ENCODE measurements at regions not wholly inside any gene's neighbourhood (a gene's known extent, or its start where the extent isn't known, plus 50 kb on each side); places are given as distances from the start of the nearest gene placed in this dataset.

DNA sequence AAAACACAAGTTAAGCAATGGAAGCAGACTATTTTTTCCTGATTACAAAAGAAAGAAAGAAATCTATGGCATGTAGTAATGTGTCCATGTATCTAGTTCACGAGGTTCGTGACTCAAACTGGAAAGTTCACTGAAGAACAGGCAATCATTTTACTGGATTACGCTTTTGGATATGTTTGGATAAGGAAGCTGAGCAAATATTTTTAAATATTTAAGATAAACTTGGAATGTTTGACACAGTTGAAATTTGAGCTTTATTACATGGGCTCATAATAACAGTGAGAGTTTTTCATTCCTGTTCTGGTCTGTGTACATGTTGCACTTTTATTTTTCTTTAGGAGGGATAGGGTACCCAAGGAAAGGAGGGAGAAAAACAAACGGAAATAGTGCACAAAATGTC is 244.2 kb upstream of the GK2 start:
- intact Hi-C loops (cut with micrococcal nuclease) = loop anchor here (10.0 kb wide), 1 partner anchor 533 kb away; no protein-coding TSS in a partner anchor
- no CpG with 5 or more reads among the region's 4 CpGs for WGBS, 2 experiments (ENCODE audit: extremely low coverage in 2 of 2, insufficient read length in 1 of 2)

More for the DNA sequence above, 244.2 kb upstream of the GK2 start:
- H2BK120ac ChIP-seq (ENCODE audit: low read depth, low read length) = no peak overlapping the region
- no peaks in the 10 kb centered on the region for H3K79me1 ChIP-seq (ENCODE audit: low read depth in 1 of 2, low read length in 2 of 2)
- peak overlapping the region; percentile 12 for H2BK5ac ChIP-seq (ENCODE audit: low read depth, low read length, poor library complexity, severe bottlenecking)
- H3K9ac ChIP-seq (ENCODE audit: low read depth, low read length) = no peak overlapping the region
- peak; percentile 76 for ATAC-seq (ENCODE audit: low read depth)
- no peaks in the 10 kb centered on the region for H3K9me3 ChIP-seq (ENCODE audit: control insufficient read depth, insufficient read depth, low read length)
- no peak overlapping the region for H4K8ac ChIP-seq (ENCODE audit: low read depth in 2 of 2, low read length in 2 of 2)
- no peak overlapping the region for H2BK20ac ChIP-seq (ENCODE audit: low read depth, low read length)
- no TSS peak for BruUV-seq (replicated peaks)
- H2BK15ac ChIP-seq (ENCODE audit: low read depth, low read length) = no peak overlapping the region
- no peak for TF ChIP-seq CEBPB (IDR thresholded peaks at IDR 0.05; ENCODE audit: low read depth, low read length)
- no peak for TF ChIP-seq SMC3 (IDR thresholded peaks at IDR 0.05; ENCODE audit: low read depth, low read length)
- TF ChIP-seq POLR2A (IDR thresholded peaks at IDR 0.05; ENCODE audit: low read depth, low read length) = no peak
- no peak for TF ChIP-seq FOS (IDR thresholded peaks at IDR 0.05; ENCODE audit: low read depth, low read length)
- H3K56ac ChIP-seq (ENCODE audit: extremely low read depth, insufficient read depth, low read length) = no peak overlapping the region
- no peak overlapping the region for H3K14ac ChIP-seq (replicated peaks; ENCODE audit: low read depth, low read length)
- no peak overlapping the region for H4K5ac ChIP-seq (ENCODE audit: low read depth, low read length)
- H2AFZ ChIP-seq (replicated peaks; ENCODE audit: low read length, poor library complexity) = no peak overlapping the region
- ChIA-PET POLR2A (ENCODE audit: unreplicated experiment) (no interaction called here), CTCF (interaction anchor here (0.9 kb wide), 1 partner anchor 23 kb away, joined by 4 read pairs; no protein-coding TSS in a partner anchor)
- H2AK5ac ChIP-seq (ENCODE audit: low read depth, low read length) = no peak overlapping the region
- H3K4ac ChIP-seq (ENCODE audit: low read depth, low read length) = no peak overlapping the region
- no peak overlapping the region for H3K18ac ChIP-seq (ENCODE audit: low read depth, low read length)
- H4K20me1 ChIP-seq (ENCODE audit: insufficient read depth, low read length) = no peaks in the 10 kb centered on the region
- dilution Hi-C loops (cut with HindIII; ENCODE audit: low sequenced_read_pairs, unreplicated experiment) (no loop called here), in situ Hi-C loops (cut with MboI; ENCODE audit: low sequenced_read_pairs) (no loop called here)
- H4K91ac ChIP-seq (ENCODE audit: insufficient read depth, low read depth, low read length) = no peak overlapping the region
- H2AK9ac ChIP-seq (replicated peaks; ENCODE audit: low read depth, low read length, poor library complexity) = no peak overlapping the region
- H3K4me3 ChIP-seq (ENCODE audit: insufficient read depth, low read depth, low read length) = no peak overlapping the region
- no peaks in the 10 kb centered on the region for H3K9me1 ChIP-seq (ENCODE audit: insufficient read depth, low read length)
- no peaks in the 10 kb centered on the region for H3K36me3 ChIP-seq (ENCODE audit: control insufficient read depth, insufficient read depth, low read length)
- H3K4me2 ChIP-seq (ENCODE audit: low read depth, low read length) = peak overlapping the region; percentile 51; the same call in 1 of the 2 replicates
- H3K27ac ChIP-seq (ENCODE audit: insufficient read depth, low read length) = peak overlapping the region; percentile 61; the same call in 1 of the 2 replicates
- no peaks in the 10 kb centered on the region for H3K27me3 ChIP-seq (ENCODE audit: control insufficient read depth, insufficient read depth, low read length)
- H3K4me1 ChIP-seq (ENCODE audit: control insufficient read depth, insufficient read depth, low read length) = peaks cover 2% of the 10 kb centered on the region
- H3K23ac ChIP-seq (ENCODE audit: low read depth, low read length) = no peak overlapping the region
- DNase-seq = peak; percentile 82

Data from IMR-90 (cell line).